C4-2B (cell line): ENCODE measurements at regions not wholly inside any gene's neighbourhood (a gene's known extent, or its start where the extent isn't known, plus 50 kb on each side); places are given as distances from the start of the nearest gene placed in this dataset.
"Not testable (repeated sequence)": the region's sequence is repeated elsewhere in the genome, so short reads cannot be mapped to it uniquely, and the experiment has no call there.

Source experiments
- ZFX ChIP-seq: fragments of 450-650 bp; IDR thresholded peaks from 2 replicates; pipeline ENCODE4 v1.6.1; 2017
- TF ChIP-seq, protein P1 (sequence below): fragments of 450-650 bp; conservative IDR thresholded peaks from 2 replicates; pipeline ENCODE4 v1.5.1; 2017; ENCODE audit warnings: mild to moderate bottlenecking

- TF ChIP-seq, protein P1, sequence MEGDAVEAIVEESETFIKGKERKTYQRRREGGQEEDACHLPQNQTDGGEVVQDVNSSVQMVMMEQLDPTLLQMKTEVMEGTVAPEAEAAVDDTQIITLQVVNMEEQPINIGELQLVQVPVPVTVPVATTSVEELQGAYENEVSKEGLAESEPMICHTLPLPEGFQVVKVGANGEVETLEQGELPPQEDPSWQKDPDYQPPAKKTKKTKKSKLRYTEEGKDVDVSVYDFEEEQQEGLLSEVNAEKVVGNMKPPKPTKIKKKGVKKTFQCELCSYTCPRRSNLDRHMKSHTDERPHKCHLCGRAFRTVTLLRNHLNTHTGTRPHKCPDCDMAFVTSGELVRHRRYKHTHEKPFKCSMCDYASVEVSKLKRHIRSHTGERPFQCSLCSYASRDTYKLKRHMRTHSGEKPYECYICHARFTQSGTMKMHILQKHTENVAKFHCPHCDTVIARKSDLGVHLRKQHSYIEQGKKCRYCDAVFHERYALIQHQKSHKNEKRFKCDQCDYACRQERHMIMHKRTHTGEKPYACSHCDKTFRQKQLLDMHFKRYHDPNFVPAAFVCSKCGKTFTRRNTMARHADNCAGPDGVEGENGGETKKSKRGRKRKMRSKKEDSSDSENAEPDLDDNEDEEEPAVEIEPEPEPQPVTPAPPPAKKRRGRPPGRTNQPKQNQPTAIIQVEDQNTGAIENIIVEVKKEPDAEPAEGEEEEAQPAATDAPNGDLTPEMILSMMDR, result not testable (repeated sequence)
- TF ChIP-seq ZFX, result not testable (repeated sequence)
Measured at GRCh38 chrX:79026742-79027141, 81.6 kb downstream of the P2RY10 start.
